ENCODE measurements at regions not wholly inside any gene's neighbourhood (a gene's known extent, or its start where the extent isn't known, plus 50 kb on each side); places are given as distances from the start of the nearest gene placed in this dataset.
"Not testable (repeated sequence)": the region's sequence is repeated elsewhere in the genome, so short reads cannot be mapped to it uniquely, and the experiment has no call there.

- not testable (repeated sequence) for DNase-seq (ENCODE audit: low read depth)
These were observed 125.3 kb downstream of the GOLGA6L4 start for GRCh38 chr15:84360902-84361301.

DNA sequence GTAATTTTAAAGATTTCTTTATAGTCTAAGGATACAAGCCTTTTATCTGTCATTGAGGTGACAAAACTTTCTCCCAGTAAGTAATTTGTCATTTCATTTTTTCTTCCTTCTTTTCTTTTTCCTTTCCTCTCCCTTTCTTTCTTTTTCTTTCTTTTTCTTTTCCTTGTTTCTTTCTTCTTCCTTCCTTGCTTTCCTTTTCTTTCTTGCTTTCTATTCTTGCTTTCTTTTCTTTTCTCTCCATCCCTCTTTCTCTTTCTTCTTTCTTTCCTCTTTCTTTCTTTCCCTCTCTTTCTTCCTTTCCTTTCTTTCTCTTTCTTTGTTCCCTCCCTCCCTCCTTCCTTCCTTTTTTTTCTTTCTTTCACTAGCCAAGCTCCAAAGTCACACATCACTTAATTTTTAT is 148.8 kb downstream of the GOLGA6L4 start:
- not testable (repeated sequence) for DNase-seq (ENCODE audit: low read depth)

- no peak for DNase-seq (ENCODE audit: low read depth)
These were observed 151.5 kb downstream of the GOLGA6L4 start for GRCh38 chr15:84387086-84387485.

DNA sequence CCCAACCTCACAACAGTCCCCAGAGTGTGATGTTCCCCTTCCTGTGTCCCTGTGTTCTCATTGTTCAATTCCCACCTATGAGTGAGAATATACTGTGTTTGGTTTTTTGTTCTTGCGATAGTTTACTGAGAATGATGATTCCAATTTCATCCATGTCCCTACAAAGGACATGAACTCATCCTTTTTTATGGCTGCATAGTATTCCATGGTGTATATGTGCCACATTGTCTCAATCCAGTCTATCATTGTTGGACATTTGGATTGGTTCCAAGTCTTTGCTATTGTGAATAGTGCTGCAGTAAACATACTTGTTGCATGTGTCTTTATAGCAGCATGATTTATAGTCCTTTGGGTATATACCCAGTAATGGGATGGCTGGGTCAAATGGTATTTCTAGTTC is 152.6 kb downstream of the GOLGA6L4 start:
- not testable (repeated sequence) for DNase-seq (ENCODE audit: low read depth)

DNA sequence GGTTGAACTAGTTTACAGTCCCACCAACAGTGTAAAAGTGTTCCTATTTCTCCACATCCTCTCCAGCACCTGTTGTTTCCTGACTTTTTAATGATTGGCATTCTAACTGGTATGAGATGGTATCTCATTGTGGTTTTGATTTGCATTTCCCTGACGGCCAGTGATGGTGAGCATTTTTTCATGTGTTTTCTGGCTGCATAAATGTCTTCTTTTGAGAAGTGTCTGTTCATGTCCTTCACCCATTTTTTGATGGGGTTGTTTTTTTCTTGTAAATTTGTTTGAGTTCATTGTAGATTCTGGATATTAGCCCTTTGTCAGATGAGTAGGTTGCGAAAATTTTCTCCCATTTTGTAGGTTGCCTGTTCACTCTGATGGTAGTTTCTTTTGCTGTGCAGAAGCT is 153.1 kb downstream of the GOLGA6L4 start:
- not testable (repeated sequence) for DNase-seq (ENCODE audit: low read depth)

DNA sequence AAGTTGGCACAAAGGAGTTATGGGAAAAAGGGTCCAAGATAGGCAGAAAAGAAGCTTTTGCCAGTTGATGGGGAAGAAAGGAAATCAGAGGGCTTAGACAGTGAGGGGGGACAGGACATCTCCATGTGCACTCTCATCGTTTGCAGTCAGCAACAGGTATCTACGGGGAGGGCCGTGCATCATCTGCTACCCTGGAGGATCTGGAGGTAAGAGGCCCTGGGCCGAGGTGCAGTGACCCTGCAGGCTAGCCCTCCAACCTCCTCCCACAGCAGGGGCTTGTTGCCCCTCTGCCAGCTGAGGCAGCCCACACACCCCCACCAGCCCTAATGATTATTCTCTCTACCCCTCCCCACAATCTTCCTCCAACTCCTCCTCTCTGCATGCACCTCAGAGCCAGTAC is 154.8 kb downstream of the GOLGA6L4 start:
- not testable (repeated sequence) for DNase-seq (ENCODE audit: low read depth)

GRCh38 chr15:84391191-84391590 is 155.6 kb downstream of the GOLGA6L4 start:
- no peak for DNase-seq (ENCODE audit: low read depth)

- DNase-seq (ENCODE audit: low read depth), result not testable (repeated sequence)
These were observed 156.4 kb downstream of the GOLGA6L4 start for GRCh38 chr15:84392020-84392419.

- DNase-seq (ENCODE audit: low read depth), result not testable (repeated sequence)
These were observed 157.9 kb downstream of the GOLGA6L4 start for GRCh38 chr15:84393386-84393936.

DNA sequence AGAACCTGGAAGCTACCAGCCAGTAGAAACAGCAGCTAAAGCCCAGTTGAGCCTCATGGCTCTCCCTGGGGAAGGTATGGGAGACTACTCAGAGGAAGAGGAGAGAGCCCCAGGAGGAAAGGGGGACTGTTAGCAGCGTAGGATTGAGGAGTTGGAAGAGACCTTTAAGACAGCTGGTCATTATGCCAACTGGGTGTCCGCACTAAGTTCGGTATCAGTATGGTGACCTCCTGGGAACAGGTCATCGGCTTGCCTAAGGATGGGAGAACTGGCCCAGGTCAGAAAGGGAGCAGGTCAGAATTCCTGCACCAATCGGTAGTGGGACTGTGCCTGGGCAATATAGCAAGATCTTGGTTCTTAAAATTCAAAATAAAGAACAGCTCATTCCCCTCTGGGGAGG is 158.4 kb downstream of the GOLGA6L4 start:
- DNase-seq (ENCODE audit: low read depth), result not testable (repeated sequence)

DNA sequence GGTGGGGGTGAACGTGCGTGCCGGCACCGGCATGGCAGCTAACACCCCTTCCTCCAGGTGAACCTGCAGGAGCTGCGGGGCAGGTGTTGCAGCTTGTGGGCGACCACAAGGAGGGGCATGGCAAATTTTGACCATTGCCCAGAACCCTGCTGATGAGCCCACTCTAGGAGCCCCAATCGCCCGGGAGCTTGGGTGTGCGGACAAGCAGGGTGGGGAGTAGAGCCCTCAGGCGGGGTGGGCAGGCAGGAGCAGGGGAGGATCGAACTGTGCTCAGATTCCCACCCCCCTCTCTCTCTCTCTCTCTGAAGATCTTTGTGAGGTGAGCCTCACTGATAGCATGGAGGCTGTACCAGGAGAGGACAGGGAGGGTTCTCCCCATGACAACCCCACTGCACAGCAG is 159.8 kb downstream of the GOLGA6L4 start:
- DNase-seq (ENCODE audit: low read depth), result not testable (repeated sequence)

DNA sequence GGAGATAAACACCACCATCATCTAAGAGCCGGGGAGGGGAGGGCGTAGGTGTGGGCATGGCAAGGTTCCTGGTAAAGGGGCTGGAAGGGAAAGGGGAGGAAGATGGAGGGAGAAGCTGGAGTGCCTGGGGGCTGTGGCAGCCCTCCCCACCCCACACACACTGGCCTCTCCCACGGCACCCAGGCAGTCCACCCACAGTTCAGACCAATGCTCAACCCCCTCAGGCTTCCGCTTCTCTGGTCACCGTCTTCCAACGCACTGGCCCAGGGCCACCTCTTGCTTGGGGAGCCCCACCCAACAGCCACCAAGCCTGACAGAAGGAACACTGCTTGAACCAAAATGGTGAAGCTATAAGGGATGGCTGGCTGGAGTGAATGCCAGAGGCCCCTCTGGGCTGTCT is 160.3 kb downstream of the GOLGA6L4 start:
- not testable (repeated sequence) for DNase-seq (ENCODE audit: low read depth)

- DNase-seq (ENCODE audit: low read depth), result not testable (repeated sequence)
These were observed 161.5 kb downstream of the GOLGA6L4 start for GRCh38 chr15:84397066-84397465.

- DNase-seq (ENCODE audit: low read depth), result not testable (repeated sequence)
These were observed 162.5 kb downstream of the GOLGA6L4 start for GRCh38 chr15:84398087-84398486.

GRCh38 chr15:84398763-84399701 is 163.5 kb downstream of the GOLGA6L4 start:
- no peak for DNase-seq (ENCODE audit: low read depth)

DNA sequence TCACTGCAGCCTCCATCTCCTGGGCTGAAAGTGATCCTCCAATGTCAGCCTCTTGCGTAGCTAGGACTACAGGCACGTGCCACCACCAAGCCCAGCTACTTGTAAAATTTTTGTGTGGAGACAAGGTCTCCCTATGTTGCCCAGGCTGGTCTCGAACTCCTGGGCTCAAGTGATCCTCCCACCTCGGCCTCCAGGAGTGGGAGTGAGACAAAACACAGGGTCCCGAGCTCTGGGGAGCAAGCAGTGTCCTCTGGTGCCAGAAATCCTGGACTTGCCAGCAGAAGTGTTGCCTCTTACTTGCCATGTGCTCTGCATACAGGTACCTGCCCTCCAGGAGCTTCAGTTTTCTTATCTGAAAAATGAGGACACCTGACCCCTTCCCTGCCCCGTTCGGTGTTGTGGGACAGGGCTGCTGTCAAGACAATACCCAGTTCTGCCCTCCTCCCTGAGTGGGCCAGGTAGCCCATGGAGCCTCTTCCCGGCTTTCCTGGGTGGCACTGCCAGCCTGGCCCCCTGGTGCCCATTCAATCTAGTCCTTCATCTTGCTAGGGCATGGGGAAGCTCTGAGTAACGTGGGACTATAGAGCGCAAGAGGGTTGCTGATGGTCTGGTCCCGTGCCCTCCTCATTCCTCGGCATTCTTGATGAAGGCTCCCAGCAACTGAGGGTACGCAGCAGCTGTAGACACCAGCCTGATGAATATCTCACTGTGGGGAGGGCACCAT is 164.6 kb downstream of the GOLGA6L4 start:
- DNase-seq (ENCODE audit: low read depth), result no peak

- no peak for DNase-seq (ENCODE audit: low read depth)
These were observed 165.2 kb downstream of the GOLGA6L4 start for GRCh38 chr15:84400820-84401219.

DNA sequence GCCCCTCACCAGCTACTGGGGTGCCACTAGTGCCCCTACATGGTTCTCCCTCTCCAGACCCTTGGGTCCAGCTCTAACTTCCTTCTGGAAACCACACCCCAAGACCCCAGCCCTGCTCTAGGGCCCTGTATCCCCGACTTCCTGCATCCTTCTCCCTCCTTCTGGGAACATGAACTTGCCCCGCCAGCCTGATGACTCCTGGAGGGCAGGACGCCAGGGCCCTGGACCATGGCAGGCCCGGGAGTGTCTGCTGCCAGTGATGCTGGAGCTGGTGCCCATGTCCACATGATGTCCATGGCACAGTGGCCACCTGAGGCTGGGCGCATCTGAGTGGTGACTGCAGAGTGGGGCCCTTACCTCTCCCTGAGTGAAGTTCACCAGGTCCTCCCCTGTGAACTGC is 165.9 kb downstream of the GOLGA6L4 start:
- DNase-seq (ENCODE audit: low read depth), result not testable (repeated sequence)

GRCh38 chr15:84401891-84402840 is 166.6 kb downstream of the GOLGA6L4 start:
- not testable (repeated sequence) for DNase-seq (ENCODE audit: low read depth)

- DNase-seq (ENCODE audit: low read depth), result no peak
These were observed 167.5 kb downstream of the GOLGA6L4 start for GRCh38 chr15:84402856-84403608.

- not testable (repeated sequence) for DNase-seq (ENCODE audit: low read depth)
These were observed 173.8 kb downstream of the GOLGA6L4 start for GRCh38 chr15:84409357-84409756.

All from activated gamma-delta T cell treated with anti-CD3 and anti-CD28 coated beads, Interleukin-2, amount 50 U/mL, for 16 hours (primary cell).